Transverse colon (tissue), 4 donors: ENCODE measurements at regions not wholly inside any gene's neighbourhood (a gene's known extent, or its start where the extent isn't known, plus 50 kb on each side); places are given as distances from the start of the nearest gene placed in this dataset.

Source experiments
- CTCF ChIP-seq, 5 experiments: fragments of 200-600 bp in 3 of 5; fragments of 450-650 bp in 2 of 5; sonication (generic) in 3 of 5; IDR thresholded peaks; 1 replicate in 2 of 5; 2 replicates in 3 of 5; pipeline ENCODE4 v1.5.1; 2016 to 2017; ENCODE audit warnings: antibody characterized with exemption in 5 of 5, inconsistent platforms in 3 of 5, mild to moderate bottlenecking in 2 of 5, moderate library complexity in 1 of 5
- POLR2AphosphoS5 ChIP-seq, 3 donors: sonication (generic); formaldehyde crosslinking; IDR thresholded peaks; one replicate each; pipeline ENCODE4 v1.6.1; 2016; ENCODE audit warnings: antibody characterized with exemption in 3 of 3

- no peak for TF ChIP-seq CTCF (IDR thresholded peaks at IDR 0.05)
- TF ChIP-seq POLR2AphosphoS5 (IDR thresholded peaks at IDR 0.05), result no peak
These were observed 172.3 kb upstream of the AFDN start for GRCh38 chr6:167654389-167654788.
